Type B pancreatic cell (in vitro differentiated cells): ENCODE measurements at regions not wholly inside any gene's neighbourhood (a gene's known extent, or its start where the extent isn't known, plus 50 kb on each side); places are given as distances from the start of the nearest gene placed in this dataset.

Source experiments
- DNase-seq: peaks from one replicate; pipeline ENCODE4 v3.0.0; 2021; ENCODE audit warnings: mixed read lengths; ENCODE audit not compliant: unreplicated experiment; ENCODE audit errors: extremely low spot score
- H3K27ac Mint-ChIP-seq: 2 replicates; pipeline ENCODE4 v1.8.0; 2021; ENCODE audit warnings: mild to moderate bottlenecking, mixed read lengths
- H3K27me3 Mint-ChIP-seq: 2 replicates; pipeline ENCODE4 v1.8.0; 2021; ENCODE audit warnings: mixed read lengths
- H3K36me3 Mint-ChIP-seq: 2 replicates; pipeline ENCODE4 v1.8.0; 2021; ENCODE audit warnings: mixed read lengths
- H3K4me1 Mint-ChIP-seq: one replicate; pipeline ENCODE4 v1.8.0; 2021; ENCODE audit warnings: mixed read lengths; ENCODE audit not compliant: unreplicated experiment
- H3K4me3 Mint-ChIP-seq: 2 replicates; pipeline ENCODE4 v1.8.0; 2021; ENCODE audit warnings: mild to moderate bottlenecking, mixed read lengths
- H3K9me3 Mint-ChIP-seq: 2 replicates; pipeline ENCODE4 v1.8.0; 2021; ENCODE audit warnings: mixed read lengths
- CTCF ChIP-seq: fragments of 200-600 bp; sonication (generic); conservative IDR thresholded peaks from 2 replicates; pipeline ENCODE4 v1.5.0; 2021; ENCODE audit warnings: antibody characterized with exemption, mild to moderate bottlenecking

GRCh38 chr6:14216946-14217684 lies 99.5 kb downstream of the CD83 start:
- no peak for TF ChIP-seq CTCF
- DNase-seq = no peak
- no peaks in the 10 kb centered on the region for H3K36me3 Mint-ChIP-seq
- peaks cover 5% of the 10 kb centered on the region for H3K9me3 Mint-ChIP-seq
- peaks cover 14% of the 10 kb centered on the region for H3K4me1 Mint-ChIP-seq
- H3K27ac Mint-ChIP-seq = peak overlapping the region; percentile 31
- peaks cover 3% of the 10 kb centered on the region for H3K27me3 Mint-ChIP-seq
- no peak overlapping the region for H3K4me3 Mint-ChIP-seq

GRCh38 chr6:14217728-14218518 lies 100.4 kb downstream of the CD83 start:
- H3K4me3 Mint-ChIP-seq = peak overlapping the region; percentile 65
- peaks cover 3% of the 10 kb centered on the region for H3K27me3 Mint-ChIP-seq
- no peak for TF ChIP-seq CTCF
- H3K9me3 Mint-ChIP-seq = peaks cover 5% of the 10 kb centered on the region
- H3K36me3 Mint-ChIP-seq = no peaks in the 10 kb centered on the region
- peaks cover 12% of the 10 kb centered on the region for H3K4me1 Mint-ChIP-seq
- no peak overlapping the region for H3K27ac Mint-ChIP-seq
- no peak for DNase-seq

- Mint-ChIP-seq H3K36me3 (no peaks in the 10 kb centered on the region), H3K9me3 (peaks cover 5% of the 10 kb centered on the region), H3K27me3 (peaks cover 3% of the 10 kb centered on the region), H3K4me3 (no peak overlapping the region), H3K4me1 (peaks cover 12% of the 10 kb centered on the region), H3K27ac (no peak overlapping the region)
- DNase-seq = no peak
- TF ChIP-seq CTCF = no peak
Measured at GRCh38 chr6:14218519-14218800, 100.9 kb downstream of the CD83 start.

DNA sequence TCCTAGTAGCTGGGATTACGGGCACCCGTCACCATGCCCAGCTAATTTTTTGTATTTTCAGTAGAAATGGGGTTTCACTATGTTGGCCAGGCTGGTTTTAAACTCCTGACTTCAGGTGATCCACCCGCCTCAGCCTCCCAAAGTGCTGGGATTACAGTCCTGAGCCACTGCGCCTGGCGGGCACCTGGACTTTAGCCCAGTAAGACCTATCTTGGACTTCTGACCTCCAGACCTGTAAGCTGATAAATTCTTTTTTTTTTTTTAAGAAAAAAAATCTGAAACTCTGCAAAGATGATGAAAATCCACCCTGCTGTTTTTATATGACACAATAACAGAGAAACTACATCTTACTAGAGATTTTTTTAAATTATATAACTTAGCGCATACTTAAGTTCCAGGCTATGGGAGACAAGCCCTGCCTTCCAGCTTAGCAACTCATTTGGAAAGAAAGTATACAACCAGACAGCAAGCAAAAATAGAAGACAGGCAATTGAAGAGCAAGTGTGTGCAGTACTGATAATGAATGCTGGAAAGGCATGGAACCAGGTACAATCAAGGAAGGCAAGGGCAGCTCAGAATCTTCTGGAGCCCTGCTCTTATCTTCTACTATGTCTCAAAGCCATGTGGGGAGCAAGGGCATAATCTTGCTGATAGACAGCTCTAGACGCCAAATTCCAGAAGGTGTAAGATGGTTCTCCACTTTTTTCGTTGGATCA lies 104.2 kb downstream of the CD83 start:
- Mint-ChIP-seq H3K27ac (no peak overlapping the region), H3K4me1 (peaks cover 17% of the 10 kb centered on the region), H3K9me3 (peaks cover 5% of the 10 kb centered on the region), H3K36me3 (no peaks in the 10 kb centered on the region), H3K27me3 (no peaks in the 10 kb centered on the region), H3K4me3 (no peak overlapping the region)
- no peak for DNase-seq
- no peak for TF ChIP-seq CTCF

DNA sequence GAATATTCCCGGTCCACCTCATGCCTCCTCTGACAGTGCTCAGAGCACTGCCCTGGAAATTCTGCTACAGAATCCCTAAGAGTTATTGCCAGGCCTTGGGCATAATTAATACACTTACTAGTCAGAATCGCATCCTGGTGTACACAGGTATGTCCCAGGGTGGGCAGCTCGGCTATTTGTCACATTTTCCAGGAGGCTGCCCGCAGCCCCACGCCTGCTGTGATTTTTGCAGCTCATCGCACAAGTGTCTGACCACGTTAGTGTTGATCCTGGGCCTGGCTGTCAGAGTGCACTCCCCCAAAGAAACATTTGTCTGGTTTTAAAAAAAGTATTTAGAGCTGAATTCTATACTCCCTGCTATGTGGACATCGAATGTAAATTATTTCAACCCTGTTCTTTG lies 105.4 kb downstream of the CD83 start:
- Mint-ChIP-seq H3K27ac (no peak overlapping the region), H3K4me1 (peaks cover 11% of the 10 kb centered on the region), H3K36me3 (no peaks in the 10 kb centered on the region), H3K9me3 (peaks cover 5% of the 10 kb centered on the region), H3K27me3 (no peaks in the 10 kb centered on the region), H3K4me3 (no peak overlapping the region)
- DNase-seq = no peak
- TF ChIP-seq CTCF = no peak
